ENCODE measurements at regions not wholly inside any gene's neighbourhood (a gene's known extent, or its start where the extent isn't known, plus 50 kb on each side); places are given as distances from the start of the nearest gene placed in this dataset.

GRCh38 chr1:214980921-214981320 lies 101.6 kb upstream of the KCNK2 start:
- H3K4me1 ChIP-seq: no peaks in the 10 kb centered on the region
- no peaks in the 10 kb centered on the region for H3K27me3 ChIP-seq
- DNase-seq: no peak
- intact Hi-C loops (cut with DNase I; ENCODE audit: low total_unique reads): no loop called here
- H3K4me3 ChIP-seq: no peak overlapping the region
- H3K36me3 ChIP-seq: no peaks in the 10 kb centered on the region
- peaks cover 0 to 5% (median 0%) of the 10 kb centered on the region in 3 donors for H3K9me3 ChIP-seq
- no peak for TF ChIP-seq CTCF (IDR thresholded peaks at IDR 0.05)
- H3K27ac ChIP-seq: no peak overlapping the region

GRCh38 chr1:214983126-214983869 lies 99.2 kb upstream of the KCNK2 start:
- Histone ChIP-seq H3K36me3 (no peaks in the 10 kb centered on the region), H3K27me3 (no peaks in the 10 kb centered on the region), H3K4me3 (no peak overlapping the region), H3K9me3 (peaks cover 0 to 5% (median 0%) of the 10 kb centered on the region in 3 donors), H3K4me1 (no peaks in the 10 kb centered on the region), H3K27ac (no peak overlapping the region)
- DNase-seq: no peak
- intact Hi-C loops (cut with DNase I; ENCODE audit: low total_unique reads): no loop called here
- no peak for TF ChIP-seq CTCF (IDR thresholded peaks at IDR 0.05)

GRCh38 chr1:214989341-214989740 lies 93.2 kb upstream of the KCNK2 start:
- H3K4me1 ChIP-seq: no peaks in the 10 kb centered on the region
- H3K27ac ChIP-seq: no peak overlapping the region
- no peak for DNase-seq
- H3K27me3 ChIP-seq: no peaks in the 10 kb centered on the region
- H3K9me3 ChIP-seq: peaks cover 0 to 4% (median 0%) of the 10 kb centered on the region in 3 donors
- TF ChIP-seq CTCF (IDR thresholded peaks at IDR 0.05): no peak
- H3K4me3 ChIP-seq: no peak overlapping the region
- intact Hi-C loops (cut with DNase I; ENCODE audit: low total_unique reads): no loop called here
- H3K36me3 ChIP-seq: no peaks in the 10 kb centered on the region

GRCh38 chr1:214990619-214991018 lies 91.9 kb upstream of the KCNK2 start:
- H3K4me1 ChIP-seq: no peaks in the 10 kb centered on the region
- H3K27me3 ChIP-seq: no peaks in the 10 kb centered on the region
- no peaks in the 10 kb centered on the region for H3K36me3 ChIP-seq
- H3K4me3 ChIP-seq: no peak overlapping the region
- no peak for TF ChIP-seq CTCF (IDR thresholded peaks at IDR 0.05)
- intact Hi-C loops (cut with DNase I; ENCODE audit: low total_unique reads): no loop called here
- no peak overlapping the region for H3K27ac ChIP-seq
- H3K9me3 ChIP-seq: no peaks in the 10 kb centered on the region
- no peak for DNase-seq

GRCh38 chr1:214991691-214992315 lies 90.7 kb upstream of the KCNK2 start:
- no peaks in the 10 kb centered on the region for H3K36me3 ChIP-seq
- no peak for TF ChIP-seq CTCF (IDR thresholded peaks at IDR 0.05)
- intact Hi-C loops (cut with DNase I; ENCODE audit: low total_unique reads): no loop called here

More at GRCh38 chr1:214991691-214992315, 90.7 kb upstream of the KCNK2 start:
- DNase-seq: no peak
- no peaks in the 10 kb centered on the region for H3K9me3 ChIP-seq
- H3K4me1 ChIP-seq: no peaks in the 10 kb centered on the region
- H3K27me3 ChIP-seq: no peaks in the 10 kb centered on the region
- no peak overlapping the region for H3K4me3 ChIP-seq
- H3K27ac ChIP-seq: no peak overlapping the region

Data from tibial artery (tissue), 4 donors.